IMR-90 (cell line): ENCODE measurements at regions not wholly inside any gene's neighbourhood (a gene's known extent, or its start where the extent isn't known, plus 50 kb on each side); places are given as distances from the start of the nearest gene placed in this dataset.

ENCODE experiments used
- ATAC-seq: fragments of 200-7000 bp; cut with Tn5 transposase; 2 replicates; pipeline ENCODE4 v1.9.1; 2020; ENCODE audit warnings: low read depth, mild to moderate bottlenecking, moderate library complexity
- BruUV-seq: library from RNA; stranded (reverse); fragments of 400-500 nt; replicated peaks from 2 replicates; lab custom pipeline; 2021; lab: Mats Ljungman, UMichigan
- CTCF ChIA-PET: fragments of 300-600 bp; formaldehyde crosslinking; extraction: SDS; loops from one replicate; lab custom pipeline; 2021; ENCODE audit warnings: antibody characterized with exemption; lab: Yijun Ruan, JAX
- POLR2A ChIA-PET: fragments of 300-600 bp; sonication (Branson Sonifier 250); formaldehyde crosslinking; loops from one replicate; lab custom pipeline; 2022; ENCODE audit warnings: antibody characterized with exemption; ENCODE audit not compliant: unreplicated experiment; lab: Charles Lee
- DNase-seq: peaks from one replicate; pipeline ENCODE4 v3.0.0; 2013
- H2AFZ ChIP-seq: replicated peaks from 2 replicates; pipeline ENCODE3; 2013; ENCODE audit warnings: low read length, mild to moderate bottlenecking; ENCODE audit not compliant: poor library complexity
- H2AK5ac ChIP-seq: 2 replicates; pipeline ENCODE4 v1.6.1; 2013; ENCODE audit warnings: low read depth, low read length, inconsistent platforms
- H2AK9ac ChIP-seq: replicated peaks from 2 replicates; pipeline ENCODE3; 2013; ENCODE audit warnings: mild to moderate bottlenecking, low read depth, low read length, moderate library complexity; ENCODE audit not compliant: poor library complexity
- H2BK120ac ChIP-seq: 2 replicates; pipeline ENCODE4 v1.6.1; 2013; ENCODE audit warnings: low read depth, low read length, inconsistent platforms
- H2BK15ac ChIP-seq: 3 replicates; pipeline ENCODE4 v1.6.1; 2013; ENCODE audit warnings: low read depth, low read length, inconsistent platforms
- H2BK20ac ChIP-seq: 2 replicates; pipeline ENCODE4 v1.6.1; 2013; ENCODE audit warnings: low read depth, mild to moderate bottlenecking, inconsistent platforms, low read length, moderate library complexity
- H2BK5ac ChIP-seq: 2 replicates; pipeline ENCODE4 v1.6.1; 2013; ENCODE audit warnings: mild to moderate bottlenecking, low read depth, low read length, inconsistent platforms; ENCODE audit not compliant: poor library complexity, severe bottlenecking
- H3K14ac ChIP-seq: replicated peaks from 2 replicates; pipeline ENCODE4 v1.6.1; 2013; ENCODE audit warnings: low read depth, low read length, inconsistent platforms
- H3K18ac ChIP-seq: 2 replicates; pipeline ENCODE4 v1.6.1; 2013; ENCODE audit warnings: low read depth, low read length, control low read depth
- H3K23ac ChIP-seq: 2 replicates; pipeline ENCODE4 v1.6.1; 2013; ENCODE audit warnings: low read depth, low read length, inconsistent platforms
- H3K27ac ChIP-seq: 2 replicates; pipeline ENCODE4 v1.5.1; 2013; ENCODE audit warnings: mild to moderate bottlenecking, control low read depth, low read length; ENCODE audit not compliant: insufficient read depth
- H3K27me3 ChIP-seq: 2 replicates; pipeline ENCODE4 v1.6.1; 2013; ENCODE audit warnings: low read length; ENCODE audit not compliant: control insufficient read depth, insufficient read depth
- H3K36me3 ChIP-seq: 2 replicates; pipeline ENCODE4 v1.6.1; 2013; ENCODE audit warnings: low read length, mixed read lengths; ENCODE audit not compliant: control insufficient read depth, insufficient read depth
- H3K4ac ChIP-seq: 2 replicates; pipeline ENCODE4 v1.6.1; 2013; ENCODE audit warnings: low read depth, low read length, inconsistent platforms
- H3K4me1 ChIP-seq: 2 replicates; pipeline ENCODE4 v1.6.1; 2013; ENCODE audit warnings: low read length, mixed read lengths; ENCODE audit not compliant: control insufficient read depth, insufficient read depth
- H3K4me2 ChIP-seq: 2 replicates; pipeline ENCODE4 v1.6.1; 2013; ENCODE audit warnings: low read depth, mild to moderate bottlenecking, control low read depth, low read length, moderate library complexity
- H3K4me3 ChIP-seq: 2 replicates; pipeline ENCODE4 v1.5.1; 2013; ENCODE audit warnings: low read depth, mild to moderate bottlenecking, control low read depth, low read length, moderate library complexity; ENCODE audit not compliant: insufficient read depth
- H3K56ac ChIP-seq: 2 replicates; pipeline ENCODE4 v1.6.1; 2013; ENCODE audit warnings: low read length, inconsistent platforms; ENCODE audit not compliant: insufficient read depth; ENCODE audit errors: extremely low read depth
- H3K79me1 ChIP-seq, 2 experiments: 2 replicates each; pipeline ENCODE4 v1.6.1; 2013; ENCODE audit warnings: low read length in 2 of 2, inconsistent platforms in 1 of 2, low read depth in 1 of 2
- H3K9ac ChIP-seq: 2 replicates; pipeline ENCODE4 v1.6.1; 2013; ENCODE audit warnings: low read depth, low read length, control low read depth
- H3K9me1 ChIP-seq: 2 replicates; pipeline ENCODE4 v1.6.1; 2013; ENCODE audit warnings: low read length, inconsistent platforms; ENCODE audit not compliant: insufficient read depth
- H3K9me3 ChIP-seq: 2 replicates; pipeline ENCODE4 v1.6.1; 2013; ENCODE audit warnings: low read length; ENCODE audit not compliant: control insufficient read depth, insufficient read depth
- H4K20me1 ChIP-seq: 2 replicates; pipeline ENCODE4 v1.6.1; 2013; ENCODE audit warnings: low read length, inconsistent platforms; ENCODE audit not compliant: insufficient read depth
- H4K5ac ChIP-seq: 2 replicates; pipeline ENCODE4 v1.6.1; 2013; ENCODE audit warnings: mild to moderate bottlenecking, low read depth, low read length, control low read depth
- H4K8ac ChIP-seq, 2 experiments: 2 replicates each; pipeline ENCODE4 v1.6.1; 2013; ENCODE audit warnings: low read depth in 2 of 2, low read length in 2 of 2, control low read depth in 1 of 2, inconsistent platforms in 1 of 2
- H4K91ac ChIP-seq: 2 replicates; pipeline ENCODE4 v1.6.1; 2013; ENCODE audit warnings: low read depth, low read length, inconsistent platforms; ENCODE audit not compliant: insufficient read depth
- BHLHE40 ChIP-seq: fragments of 150-350 bp; IDR thresholded peaks from 2 replicates; pipeline ENCODE4 v1.6.1; 2016; ENCODE audit warnings: mild to moderate bottlenecking, low read depth, low read length
- CEBPB ChIP-seq: IDR thresholded peaks from 2 replicates; pipeline ENCODE4 v1.6.1; 2012; ENCODE audit warnings: low read depth, low read length, improper control_type of control experiment
- CHD1 ChIP-seq: IDR thresholded peaks from 2 replicates; pipeline ENCODE4 v1.6.1; 2012; ENCODE audit warnings: low read depth, low read length, improper control_type of control experiment
- ELK1 ChIP-seq: fragments of 150-350 bp; IDR thresholded peaks from 2 replicates; pipeline ENCODE4 v1.6.1; 2016; ENCODE audit warnings: low read depth, mild to moderate bottlenecking, low read length, moderate library complexity, borderline replicate concordance
- MAFK ChIP-seq: IDR thresholded peaks from 2 replicates; pipeline ENCODE4 v1.6.1; 2012; ENCODE audit warnings: low read depth, low read length, improper control_type of control experiment
- MAZ ChIP-seq: IDR thresholded peaks from 2 replicates; pipeline ENCODE4 v1.6.1; 2012; ENCODE audit warnings: low read depth, mild to moderate bottlenecking, low read length, improper control_type of control experiment, moderate library complexity, borderline replicate concordance
- MXI1 ChIP-seq: IDR thresholded peaks from 2 replicates; pipeline ENCODE4 v1.6.1; 2012; ENCODE audit warnings: low read depth, mild to moderate bottlenecking, low read length, moderate library complexity, borderline replicate concordance
- NFE2L2 ChIP-seq: fragments of 150-350 bp; IDR thresholded peaks from 2 replicates; pipeline ENCODE4 v1.6.1; 2016; ENCODE audit warnings: low read depth, mild to moderate bottlenecking, low read length
- POLR2A ChIP-seq: IDR thresholded peaks from 2 replicates; pipeline ENCODE4 v1.6.1; 2012; ENCODE audit warnings: mild to moderate bottlenecking, low read depth, low read length
- RAD21 ChIP-seq: IDR thresholded peaks from 2 replicates; pipeline ENCODE4 v1.6.1; 2012; ENCODE audit warnings: low read length, improper control_type of control experiment
- RFX5 ChIP-seq: IDR thresholded peaks from 2 replicates; pipeline ENCODE4 v1.8.0; 2012; ENCODE audit warnings: low read depth, mild to moderate bottlenecking, low read length, moderate library complexity
- USF2 ChIP-seq: fragments of 150-350 bp; IDR thresholded peaks from 2 replicates; pipeline ENCODE4 v1.6.1; 2017; ENCODE audit warnings: mild to moderate bottlenecking, antibody characterized with exemption, low read length, low read depth
- WGBS, 2 experiments: methylation state at CpG; one replicate each; pipeline versions ENCODE4 v1.1.5 to v1.1.7; 2013; ENCODE audit warnings: missing lambda C conversion rate in 2 of 2; ENCODE audit not compliant: insufficient read length in 1 of 2; ENCODE audit errors: extremely low coverage in 2 of 2; 5-methylcytosine and 5-hydroxymethylcytosine counted together
- dilution Hi-C: fragments of 300-500 bp; cut with HindIII; formaldehyde crosslinking; loops from one replicate; pipeline ENCODE4 v1.14.3; 2018; ENCODE audit warnings: low sequenced_read_pairs; ENCODE audit not compliant: unreplicated experiment
- in situ Hi-C: fragments of 300-500 bp; cut with MboI; formaldehyde crosslinking; loops from 3 replicates; pipeline ENCODE4 v1.14.3; 2019; ENCODE audit warnings: low sequenced_read_pairs, inconsistent platforms, mixed read lengths
- intact Hi-C: fragments of 100-400 bp; cut with micrococcal nuclease; formaldehyde crosslinking; loops from 2 replicates; pipeline ENCODE4 v1.10.0; 2022

GRCh38 chr10:33993917-33994316, 659.5 kb upstream of the NRP1 start:
- Histone ChIP-seq H3K9me1 (no peaks in the 10 kb centered on the region), H3K79me1 (no peaks in the 10 kb centered on the region), H2BK15ac (no peak overlapping the region), H3K4me1 (peaks cover 1% of the 10 kb centered on the region; the same call in 1 of the 2 replicates), H2AK5ac (no peak overlapping the region), H3K4me3 (no peak overlapping the region), H3K9me3 (no peaks in the 10 kb centered on the region), H2BK20ac (no peak overlapping the region), H3K14ac (no peak overlapping the region), H4K91ac (no peak overlapping the region), H3K4ac (no peak overlapping the region), H3K27ac (no peak overlapping the region), H4K5ac (no peak overlapping the region), H4K8ac (no peak overlapping the region), H2AFZ (no peak overlapping the region), H3K27me3 (no peaks in the 10 kb centered on the region; the same call in 1 of the 2 replicates), H3K18ac (no peak overlapping the region), H3K36me3 (no peaks in the 10 kb centered on the region), H3K23ac (no peak overlapping the region), H2BK120ac (no peak overlapping the region), H4K20me1 (no peaks in the 10 kb centered on the region), H3K9ac (no peak overlapping the region), H3K56ac (no peak overlapping the region), H3K4me2 (no peak overlapping the region), H2BK5ac (no peak overlapping the region), H2AK9ac (no peak overlapping the region)
- intact Hi-C loops, result loop anchor here (10.0 kb wide), 1 partner anchor 659 kb away; the partner anchor contains the start of gene NRP1
- in situ Hi-C loops, result no loop called here
- POLR2A ChIA-PET, result no interaction called here
- DNase-seq (no peak), ATAC-seq (no peak)
- CTCF ChIA-PET, result no interaction called here
- WGBS, 2 experiments, result no CpG with 5 or more reads among the region's 5 CpGs
- TF ChIP-seq CEBPB (no peak), NFE2L2 (no peak), ELK1 (no peak), USF2 (no peak), MXI1 (no peak), MAZ (no peak), POLR2A (no peak), BHLHE40 (no peak), RFX5 (no peak), CHD1 (no peak), RAD21 (no peak), MAFK (no peak)
- dilution Hi-C loops, result no loop called here
- no TSS peak for BruUV-seq
